Putamen (tissue), 1 donor: ENCODE measurements at regions not wholly inside any gene's neighbourhood (a gene's known extent, or its start where the extent isn't known, plus 50 kb on each side); places are given as distances from the start of the nearest gene placed in this dataset.

ENCODE experiments used
- DNase-seq: peaks from one replicate; pipeline ENCODE4 v3.0.0-alpha.2; 2016; ENCODE audit warnings: low spot score

DNA sequence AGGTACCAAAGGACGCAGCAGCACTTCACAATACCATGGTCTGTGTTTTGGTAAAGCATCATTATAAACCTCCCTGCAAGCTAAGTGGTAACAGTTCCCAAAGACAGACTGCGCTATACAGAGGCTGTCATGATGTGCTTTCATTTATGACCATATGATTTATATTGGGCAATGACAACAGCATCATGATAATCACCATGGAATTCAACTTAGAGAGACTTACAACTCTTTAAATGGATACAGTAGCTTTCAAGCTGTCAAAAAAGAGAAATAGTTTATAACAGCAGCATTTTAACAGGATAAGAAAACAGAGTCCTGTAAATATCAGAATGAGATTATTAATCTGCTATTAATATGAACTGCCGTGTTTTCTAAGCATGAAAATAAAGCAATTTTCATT, 341.7 kb downstream of the GPR37 start:
- DNase-seq, result no peak

DNA sequence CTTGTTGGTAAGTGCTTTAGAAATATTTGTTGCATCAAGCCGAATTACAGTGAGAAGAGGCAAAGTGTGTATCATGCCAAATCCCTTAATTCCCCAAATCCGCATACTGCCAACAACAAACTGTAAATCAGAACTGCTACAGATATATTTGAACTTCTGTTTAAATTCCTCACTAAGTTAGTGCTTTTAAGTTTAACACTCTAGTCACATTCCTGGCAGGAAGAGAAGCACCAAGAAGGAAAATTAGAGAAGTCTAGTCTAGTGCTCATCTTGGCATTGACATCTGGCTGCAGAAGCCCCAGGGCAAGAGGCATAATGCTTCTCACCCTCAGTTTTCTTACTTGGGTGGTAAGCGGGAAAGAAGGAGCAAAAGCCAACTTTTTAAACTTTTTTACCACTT, 343.5 kb downstream of the GPR37 start:
- DNase-seq, result no peak

DNA sequence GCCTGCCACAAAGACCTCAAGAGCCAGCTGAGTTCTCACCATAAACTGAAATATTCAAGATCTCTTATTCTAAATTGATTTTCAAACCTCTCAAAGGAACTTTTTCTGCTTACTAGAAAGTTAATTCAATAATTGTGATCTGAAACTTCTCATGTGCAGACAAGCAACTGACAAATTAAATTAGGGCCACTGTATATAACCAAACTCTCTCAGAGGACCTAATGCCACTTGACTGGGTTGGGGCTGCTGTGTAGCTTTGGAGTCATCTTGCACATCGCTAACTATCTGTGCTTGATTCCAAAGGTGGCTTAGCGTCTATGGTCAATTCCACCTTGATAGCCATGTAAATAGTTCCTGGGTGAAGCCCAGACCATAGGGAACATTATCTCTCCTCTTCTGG, 345.2 kb downstream of the GPR37 start:
- DNase-seq, result no peak

DNA sequence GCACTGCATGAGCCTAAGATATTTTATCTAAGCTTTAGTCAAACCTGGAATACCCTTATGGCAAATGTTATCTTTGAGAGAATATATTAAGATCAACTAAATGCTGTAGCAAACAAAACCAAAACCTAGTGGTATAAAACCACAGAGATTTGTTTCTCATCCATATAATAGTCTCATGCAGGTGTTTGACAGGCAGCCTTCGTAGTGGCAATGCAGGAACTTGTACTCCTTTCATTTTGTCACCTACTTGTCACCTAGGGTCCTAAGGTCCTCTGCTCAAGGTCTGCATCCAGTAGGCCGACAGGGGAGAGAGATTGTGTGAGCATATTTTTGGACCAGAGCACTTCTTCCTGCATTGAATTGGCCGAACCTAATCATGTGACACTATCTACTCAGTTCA, 352.6 kb downstream of the GPR37 start:
- no peak for DNase-seq

DNA sequence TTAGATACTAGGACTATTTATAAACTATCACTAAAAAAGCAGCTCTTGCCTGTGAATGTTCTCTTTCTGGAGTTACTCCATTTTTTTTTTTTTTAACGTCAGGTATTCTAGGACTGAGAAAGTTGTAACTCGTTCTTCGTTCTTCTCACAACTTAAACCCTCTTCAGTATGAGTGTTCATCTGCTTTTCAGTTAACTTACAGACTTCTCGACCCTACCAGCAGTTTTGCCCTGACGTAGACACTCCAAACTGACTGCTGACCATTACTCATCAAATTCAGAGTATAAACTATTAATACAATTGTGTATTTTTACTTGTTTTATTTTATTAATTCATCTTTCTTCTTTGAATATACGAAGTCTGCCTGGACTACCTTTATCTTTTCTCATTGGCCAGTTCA, 353.1 kb downstream of the GPR37 start:
- no peak for DNase-seq

DNA sequence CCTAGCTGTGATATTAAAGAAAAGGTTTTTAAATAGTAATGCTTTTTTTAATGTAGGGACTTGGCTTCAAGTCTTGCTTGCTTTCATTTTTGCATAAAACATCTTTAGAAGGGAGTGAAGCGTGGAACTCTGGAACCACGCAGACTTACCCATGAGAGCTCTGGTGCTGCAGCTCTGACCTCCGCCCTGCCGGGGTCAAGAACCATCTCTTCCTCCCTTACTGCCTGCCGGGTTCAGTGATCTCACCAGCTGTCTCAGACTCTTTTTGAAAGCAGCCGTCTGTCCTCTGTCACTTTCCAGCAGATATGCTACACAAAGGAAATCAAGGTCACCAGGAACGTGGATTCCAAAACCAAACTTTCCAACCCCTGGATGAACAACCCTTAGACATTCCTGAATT, 353.8 kb downstream of the GPR37 start:
- DNase-seq, result no peak

DNA sequence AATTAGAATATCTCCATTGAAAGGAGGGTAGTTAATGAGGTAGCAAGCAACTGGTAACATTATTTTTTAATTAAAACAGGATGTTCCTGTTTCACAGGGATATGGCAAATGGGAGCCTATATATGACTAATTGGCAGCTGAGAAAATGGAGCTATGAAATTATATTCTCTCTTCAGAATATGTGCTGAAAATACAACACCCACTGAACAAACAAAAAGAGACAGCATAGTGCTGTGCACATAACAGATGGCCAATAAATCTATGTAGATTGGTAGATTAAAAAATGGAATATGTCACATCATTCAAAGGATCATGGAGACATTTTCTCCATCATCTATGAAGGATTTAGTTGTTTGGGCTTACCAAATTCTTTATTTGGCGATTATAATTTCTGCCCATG, 362.0 kb downstream of the GPR37 start:
- DNase-seq, result no peak

DNA sequence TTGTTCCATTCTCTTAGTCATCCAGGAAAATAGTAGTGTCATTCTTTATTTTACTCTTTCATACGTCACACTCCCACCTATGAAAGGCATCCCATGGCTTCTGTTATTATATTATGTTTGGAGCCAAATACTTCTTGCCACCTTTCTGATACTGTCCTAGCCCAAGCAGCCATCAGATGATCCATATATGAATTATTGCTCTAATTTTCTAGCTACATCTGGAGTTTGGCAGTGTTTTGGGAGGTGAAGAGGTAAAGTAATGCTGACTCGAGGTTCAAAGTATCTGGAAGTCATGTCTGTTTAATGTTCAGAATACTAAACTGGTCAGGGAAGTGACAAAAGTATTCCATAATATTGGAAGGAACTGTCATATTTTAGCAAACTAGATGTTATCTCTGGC, 362.5 kb downstream of the GPR37 start:
- DNase-seq, result no peak

DNA sequence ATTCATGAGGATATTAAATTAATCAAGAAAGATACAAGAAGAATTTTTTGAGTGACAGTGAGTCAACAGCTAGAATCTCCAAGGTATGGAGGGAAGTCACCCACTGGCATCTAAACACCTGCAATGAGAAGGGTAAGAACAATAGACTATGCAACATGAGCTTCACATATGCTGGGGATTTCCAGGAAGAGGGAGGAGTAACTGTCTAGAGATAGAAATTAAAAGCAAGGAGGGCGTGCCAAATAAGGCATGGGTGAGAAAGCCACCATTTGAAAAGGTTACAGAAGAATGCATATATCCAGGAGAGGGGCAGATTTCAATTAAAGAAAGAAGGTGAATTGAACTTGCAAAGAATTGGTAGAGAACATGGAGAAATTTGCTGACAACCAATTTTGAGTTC, 365.7 kb downstream of the GPR37 start:
- DNase-seq, result no peak

DNA sequence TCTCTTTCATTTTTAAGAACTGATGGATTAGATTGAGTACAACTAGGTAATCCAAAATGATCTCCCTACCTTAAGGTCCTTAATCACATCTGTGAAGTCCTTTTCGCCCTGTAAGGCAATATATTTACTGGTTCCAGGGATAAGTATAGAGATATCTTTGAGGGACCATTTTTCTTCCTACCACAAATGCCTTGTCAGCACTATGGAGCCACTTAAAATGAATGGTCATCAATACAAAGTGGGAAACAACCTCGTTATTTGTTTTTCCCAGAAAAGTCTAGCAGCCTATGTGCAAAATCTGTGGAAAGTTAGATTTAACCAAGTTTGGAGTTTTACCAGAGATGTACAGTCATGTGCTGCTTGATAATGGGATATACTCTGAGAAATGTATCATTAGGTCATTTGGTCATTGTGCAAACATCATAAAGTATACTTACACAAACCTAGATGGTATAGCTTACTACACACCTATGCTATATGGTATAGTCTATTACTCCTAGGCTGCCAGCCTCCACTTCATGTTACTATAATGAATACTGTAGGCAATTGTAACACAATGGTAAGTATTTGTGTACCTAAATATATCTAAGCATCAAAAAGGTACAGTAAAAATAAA, 366.2 kb upstream of the TMEM229A start:
- DNase-seq, result no peak

DNA sequence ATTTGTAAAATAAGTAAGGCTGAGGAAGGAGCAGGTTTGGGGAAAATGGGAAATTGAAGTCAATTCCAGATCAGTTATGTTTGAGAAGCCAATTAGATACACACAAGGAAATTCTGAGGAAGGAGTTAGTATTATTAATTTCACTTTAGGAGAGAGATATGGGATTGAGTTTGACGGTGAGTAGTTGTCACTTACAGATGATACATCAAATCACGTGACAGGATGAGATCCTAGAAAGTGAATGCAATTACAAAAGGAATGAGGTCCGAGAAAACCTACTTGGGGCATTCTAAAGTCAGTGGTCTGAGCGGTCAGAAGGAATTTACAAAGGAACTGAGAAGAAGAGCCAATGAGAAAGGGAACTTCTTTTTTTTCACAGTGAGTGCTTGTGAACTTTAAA, 364.3 kb upstream of the TMEM229A start:
- DNase-seq, result no peak

DNA sequence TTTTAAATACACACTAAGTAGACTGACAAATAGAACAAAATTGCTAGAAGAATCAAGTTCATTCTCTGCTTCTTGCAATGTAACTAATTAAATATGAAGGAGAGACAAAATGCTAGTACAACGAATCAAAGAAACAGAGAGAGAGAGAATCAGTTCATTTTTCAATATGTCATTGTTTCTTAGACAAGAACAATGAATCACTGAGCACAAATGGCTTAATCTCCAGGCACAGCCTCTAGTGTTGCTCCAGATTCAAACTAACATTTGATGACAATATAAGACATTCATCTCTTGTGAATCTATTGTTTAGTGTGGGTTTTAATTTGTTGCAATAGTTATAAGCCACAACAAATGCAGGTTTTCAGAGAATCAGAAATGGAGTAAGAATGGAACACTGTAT, 357.4 kb upstream of the TMEM229A start:
- peak; percentile 75 for DNase-seq

DNA sequence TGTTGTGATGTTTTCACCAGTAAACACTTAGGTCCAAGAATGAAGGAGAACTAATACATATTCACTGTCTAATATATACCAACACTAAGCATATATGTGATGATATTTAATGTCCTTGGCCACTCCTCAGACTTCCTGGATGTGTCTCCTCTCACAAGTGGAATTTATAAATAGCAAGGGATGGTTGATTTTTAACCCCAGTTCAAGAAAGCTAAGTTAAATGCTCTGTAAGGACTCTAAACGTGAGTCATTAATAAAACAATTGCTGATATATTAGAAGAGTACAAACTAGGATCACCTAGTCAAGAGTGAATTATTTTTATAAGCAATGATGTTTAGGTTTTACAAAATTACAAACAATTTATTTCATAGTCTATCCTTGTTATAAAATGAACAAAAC, 355.9 kb upstream of the TMEM229A start:
- no peak for DNase-seq

DNA sequence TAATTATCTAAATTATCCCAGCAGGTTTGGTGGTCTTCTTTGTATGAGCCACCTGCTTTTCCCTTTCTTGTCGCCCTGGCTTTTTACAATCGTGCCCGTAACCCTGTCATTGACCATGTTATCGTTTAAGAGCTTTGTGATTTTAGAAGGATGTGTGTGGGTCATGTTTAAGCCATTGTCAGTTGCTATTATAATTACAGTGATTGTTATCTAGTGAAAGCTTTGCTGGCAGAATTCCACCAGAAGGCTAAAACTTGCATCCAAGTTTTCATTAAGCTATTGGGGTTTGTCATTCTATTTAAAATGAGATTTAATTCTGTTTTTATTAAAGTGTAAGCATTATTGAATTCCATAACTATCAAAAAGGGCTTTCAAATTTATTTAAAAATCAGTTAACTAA, 354.2 kb upstream of the TMEM229A start:
- peak; percentile 22 for DNase-seq

DNA sequence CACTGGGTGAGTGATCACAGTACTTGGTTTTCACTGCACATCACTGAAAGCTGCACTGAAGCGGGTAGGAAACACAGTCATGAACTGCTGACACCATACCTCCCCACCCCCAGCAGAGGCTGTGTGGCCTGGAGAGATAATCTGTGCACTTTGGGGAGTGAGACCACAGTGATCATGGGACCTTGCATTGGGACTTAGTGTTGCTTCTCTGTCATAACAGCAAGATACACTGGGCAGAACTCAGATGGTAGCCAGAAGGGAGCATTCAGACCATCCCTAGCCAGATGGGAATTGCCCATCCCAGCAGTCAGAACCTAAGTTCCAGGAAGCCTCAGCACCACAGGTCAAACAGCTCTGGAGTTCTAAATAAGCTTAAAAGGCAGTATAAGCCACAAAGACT, 346.4 kb upstream of the TMEM229A start:
- DNase-seq, result no peak

DNA sequence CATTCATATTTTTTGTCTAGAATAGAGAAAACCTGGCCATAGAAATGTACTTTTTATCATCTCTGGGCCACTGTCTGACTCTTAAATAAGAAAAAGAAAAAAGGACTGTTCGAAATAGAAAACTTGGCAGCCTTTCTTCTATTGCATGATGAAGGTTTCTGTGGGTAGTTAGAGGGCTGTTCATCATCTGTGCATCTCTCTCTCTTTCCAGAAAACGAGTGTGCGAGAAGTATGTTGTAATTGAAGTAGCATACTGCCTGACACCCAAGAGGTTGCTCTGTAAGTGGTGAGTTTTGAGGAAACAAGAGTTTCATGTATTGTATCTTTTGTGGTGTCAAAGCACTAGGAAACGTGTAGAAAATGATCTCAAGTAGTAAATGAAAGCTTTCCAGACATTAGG, 343.2 kb upstream of the TMEM229A start:
- DNase-seq, result no peak

DNA sequence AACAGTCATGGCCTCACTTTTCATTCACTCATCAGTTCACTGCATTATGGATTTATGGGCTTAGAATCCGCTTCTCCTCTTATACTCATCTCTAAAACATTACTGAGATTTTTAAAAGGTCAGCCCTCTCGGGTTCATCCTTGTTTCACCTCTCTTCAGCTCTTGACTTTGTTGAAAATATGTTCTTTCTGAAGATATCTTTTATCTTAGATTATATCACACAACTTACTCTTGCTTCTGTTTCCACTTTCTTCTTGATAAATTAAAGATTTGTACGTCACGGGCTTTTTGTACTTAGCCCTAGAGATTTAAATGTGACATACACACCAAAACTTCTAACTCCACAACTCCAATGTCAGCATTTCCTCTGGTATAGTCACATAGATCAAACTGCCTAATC, 342.5 kb upstream of the TMEM229A start:
- no peak for DNase-seq

DNA sequence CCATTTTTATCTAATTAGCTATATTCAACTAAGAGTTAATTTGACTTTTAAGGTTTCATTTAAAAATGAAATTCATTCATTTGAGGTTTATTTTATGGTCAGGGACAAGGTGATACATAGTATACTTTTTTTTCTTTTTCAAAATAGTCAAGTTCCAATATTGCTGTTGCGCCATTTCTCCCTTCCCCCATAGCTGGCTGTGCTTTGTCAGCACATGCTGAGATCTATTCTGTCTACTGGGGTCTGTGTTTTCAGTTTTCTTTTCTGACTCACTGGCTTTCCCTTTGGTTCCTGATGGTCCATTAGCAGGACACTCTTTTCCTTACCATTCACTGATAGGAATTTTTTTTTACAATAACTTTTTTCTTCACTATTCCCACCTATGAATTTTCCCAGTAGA, 336.4 kb upstream of the TMEM229A start:
- no peak for DNase-seq

DNA sequence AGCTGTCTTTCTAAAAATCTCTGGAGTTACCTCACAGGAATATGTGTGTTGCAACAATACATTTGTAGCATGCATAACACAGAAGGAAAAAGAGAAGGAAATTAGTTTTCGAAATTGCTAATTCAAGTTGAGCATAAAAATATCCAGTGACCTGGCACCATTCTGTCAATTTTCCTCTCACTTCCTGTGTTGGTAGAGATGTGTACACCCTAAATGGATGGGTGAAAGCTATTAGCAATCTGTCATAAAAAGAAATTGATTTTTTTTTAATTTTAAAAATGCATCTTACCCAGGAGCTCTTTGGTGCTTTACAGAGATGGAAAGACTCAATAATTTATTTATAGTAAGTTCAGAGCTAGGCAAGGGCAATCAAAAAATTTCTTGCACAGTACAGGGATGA, 333.3 kb upstream of the TMEM229A start:
- DNase-seq, result peak; percentile 56

DNA sequence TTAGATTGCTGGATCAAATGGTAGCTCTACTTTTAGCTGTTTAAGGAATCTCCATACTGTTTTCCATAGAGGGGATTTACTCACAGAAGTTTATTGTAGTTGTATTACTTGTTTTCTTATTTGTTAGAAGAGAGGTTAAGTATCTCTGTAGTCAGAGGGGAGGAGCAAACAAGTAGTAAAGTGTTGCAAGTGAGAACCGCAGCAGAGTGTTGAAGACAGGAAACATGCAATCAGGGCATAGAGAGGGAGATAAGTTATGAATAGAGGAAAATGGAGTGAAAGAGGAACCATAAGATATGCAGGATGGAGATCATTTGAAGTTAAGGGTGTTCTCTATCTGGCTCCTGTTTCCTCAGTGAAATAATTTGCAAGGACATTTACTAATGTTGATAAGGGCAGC, 331.4 kb upstream of the TMEM229A start:
- no peak for DNase-seq

DNA sequence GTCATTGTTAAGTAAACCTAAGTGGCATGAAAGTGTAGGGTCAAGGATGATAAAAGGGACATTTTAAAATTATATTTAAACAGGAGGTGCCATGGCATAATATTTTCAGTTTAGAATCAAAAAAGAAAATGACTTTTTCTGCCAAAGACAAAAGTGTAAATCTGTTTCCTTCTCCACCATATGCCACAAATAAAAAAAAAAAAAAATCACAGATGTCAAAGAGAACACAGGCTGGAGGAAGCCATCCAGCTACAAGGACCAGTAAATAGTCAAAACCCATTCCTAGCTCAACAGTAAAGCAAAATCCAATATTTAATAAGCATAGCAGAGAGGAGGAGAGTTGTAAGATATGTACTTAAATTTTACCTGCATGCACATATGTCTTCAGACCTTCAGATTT, 321.3 kb upstream of the TMEM229A start:
- no peak for DNase-seq

DNA sequence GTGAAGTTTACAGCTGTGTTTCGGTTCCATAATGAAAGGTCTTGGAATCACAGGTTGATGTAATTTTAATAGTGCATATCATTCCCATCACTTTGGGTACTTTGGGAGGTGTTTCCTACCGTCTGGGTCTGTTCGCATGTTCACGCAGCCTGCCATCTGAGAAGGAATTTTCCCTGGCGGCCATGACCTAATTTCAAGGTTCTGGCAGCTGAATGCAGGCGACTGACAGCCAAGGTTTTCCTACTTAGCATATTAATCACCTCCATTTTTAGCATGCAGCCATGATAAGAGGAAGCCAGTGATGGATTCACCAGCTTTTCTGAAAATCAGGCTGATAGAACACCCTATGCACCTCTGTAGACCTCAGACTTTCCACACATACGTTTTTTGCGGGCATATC, 319.1 kb upstream of the TMEM229A start:
- peak; percentile 43 for DNase-seq

DNA sequence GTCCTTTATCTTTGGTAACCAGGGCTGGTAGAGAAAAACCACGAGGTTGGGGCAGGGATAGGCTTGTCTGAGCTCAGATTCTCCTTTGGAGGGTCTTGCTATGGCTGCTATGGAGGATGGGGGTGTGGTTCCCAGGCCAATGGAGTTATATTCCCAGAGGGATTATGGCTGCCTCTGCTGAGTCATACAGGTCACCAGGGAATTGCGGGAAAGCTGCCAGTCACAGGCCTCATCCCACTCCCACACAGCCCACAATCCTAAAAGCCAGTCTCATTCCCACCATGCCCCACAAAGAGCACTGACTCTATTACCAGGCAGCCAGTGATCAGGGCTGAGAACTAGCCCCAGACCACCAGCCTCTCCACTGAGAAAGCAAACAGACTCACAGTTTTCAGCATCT, 316.6 kb upstream of the TMEM229A start:
- DNase-seq, result no peak

DNA sequence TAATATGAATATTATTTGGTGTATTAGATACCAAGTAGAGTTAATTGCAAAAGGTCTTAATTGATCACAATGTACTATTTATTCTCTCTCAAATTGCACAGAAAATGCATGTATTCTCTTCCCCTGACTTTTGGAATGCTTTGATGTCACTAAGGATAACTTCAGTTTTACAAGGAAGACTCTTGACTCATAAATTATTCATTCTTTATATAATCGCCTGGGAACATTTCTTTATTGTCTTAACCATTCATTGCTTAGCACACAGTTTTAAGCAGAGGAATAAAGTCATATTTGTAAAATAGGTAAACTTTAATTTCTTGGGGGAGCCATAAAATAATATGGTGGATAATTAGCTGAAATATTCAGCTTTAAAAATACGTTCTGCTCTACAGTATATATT, 306.0 kb upstream of the TMEM229A start:
- no peak for DNase-seq
